ENCODE measurements at regions not wholly inside any gene's neighbourhood (a gene's known extent, or its start where the extent isn't known, plus 50 kb on each side); places are given as distances from the start of the nearest gene placed in this dataset.

DNA sequence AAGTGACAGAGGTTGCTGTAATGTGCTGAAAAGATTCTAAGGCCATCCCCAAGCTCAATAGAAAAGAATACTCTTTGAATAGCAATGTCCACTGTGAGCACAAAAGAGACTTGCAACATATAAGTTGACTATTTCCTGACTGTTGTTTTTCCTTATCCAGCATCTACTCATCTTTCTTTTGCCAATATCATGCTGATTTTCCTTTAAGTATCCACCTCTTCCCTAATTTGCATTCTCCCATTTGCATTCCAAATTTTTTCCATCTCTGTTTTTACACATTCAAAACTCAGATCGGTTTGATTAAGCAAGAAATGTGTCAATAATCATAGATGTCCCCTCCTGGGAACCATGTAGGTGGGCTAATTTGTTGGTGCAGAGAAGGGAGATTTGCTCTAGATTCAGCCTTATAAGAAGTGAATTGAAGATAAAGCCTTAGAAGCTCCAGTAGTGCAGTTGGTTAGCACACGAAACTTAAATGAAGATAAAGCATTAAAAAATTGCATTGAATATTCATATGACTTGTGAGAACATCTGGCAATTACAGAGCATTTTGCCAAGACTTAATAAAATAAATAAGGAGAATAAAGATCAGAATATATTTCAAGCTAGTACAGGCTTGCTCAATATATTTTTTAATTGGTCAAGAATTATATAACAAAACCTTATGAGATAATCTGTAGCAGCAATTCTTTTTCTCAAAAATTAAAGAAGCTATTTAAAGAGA, 267.6 kb downstream of the TMEM167A start:
- in situ Hi-C loops (cut with HindIII; ENCODE audit: extremely low pct_ligation_motif_present, low pct_unique_long_range_greater_than_20kb), result no loop called here
- ATAC-seq (no peak), FAIRE-seq (no peak), DNase-seq (ENCODE audit: low spot score) (no peak)
- Histone ChIP-seq H3K4me2 (ENCODE audit: low read depth, low read length) (no peak overlapping the region), H2AFZ (ENCODE audit: low read length) (no peak overlapping the region), H3K4me1 (ENCODE audit: insufficient read depth, low read length) (no peaks in the 10 kb centered on the region), H3K27me3 (ENCODE audit: control insufficient read depth in 1 of 2, insufficient read depth in 2 of 2, low read length in 2 of 2) (peaks cover 0 to 3% of the 10 kb centered on the region in 2 experiments; a peak in 1 of 5 replicates), H3K36me3 (replicated peaks in 1 of 2; ENCODE audit: control insufficient read depth in 1 of 2, insufficient read depth in 2 of 2, low read length in 2 of 2) (no peaks in the 10 kb centered on the region), H3K79me2 (ENCODE audit: insufficient read depth, low read length) (no peaks in the 10 kb centered on the region), H3K27ac (ENCODE audit: extremely low read length, insufficient read depth, low read length) (no peak overlapping the region), H3K4me3 (replicated peaks in 1 of 3; ENCODE audit: insufficient read depth in 1 of 3, low read depth in 2 of 3, low read length in 3 of 3) (no peak overlapping the region), H3K9ac (ENCODE audit: insufficient read depth, low read depth, low read length) (no peak overlapping the region), H3K9me3 (ENCODE audit: low read length) (no peaks in the 10 kb centered on the region), H4K20me1 (ENCODE audit: insufficient read depth, low read length) (no peaks in the 10 kb centered on the region)
- WGBS (ENCODE audit: low lambda C conversion rate), result 2% methylated on average over 2 of the region's 2 CpGs
- no TSS peak for BruUV-seq (replicated peaks)
- CTCF ChIA-PET (ENCODE audit: low intra/inter-chr PET ratio, low total read pairs), result no interaction called here
- intact Hi-C loops (cut with micrococcal nuclease; ENCODE audit: unreplicated experiment), result no loop called here
- POLR2A ChIA-PET, result no interaction called here
- TF ChIP-seq, protein P1, sequence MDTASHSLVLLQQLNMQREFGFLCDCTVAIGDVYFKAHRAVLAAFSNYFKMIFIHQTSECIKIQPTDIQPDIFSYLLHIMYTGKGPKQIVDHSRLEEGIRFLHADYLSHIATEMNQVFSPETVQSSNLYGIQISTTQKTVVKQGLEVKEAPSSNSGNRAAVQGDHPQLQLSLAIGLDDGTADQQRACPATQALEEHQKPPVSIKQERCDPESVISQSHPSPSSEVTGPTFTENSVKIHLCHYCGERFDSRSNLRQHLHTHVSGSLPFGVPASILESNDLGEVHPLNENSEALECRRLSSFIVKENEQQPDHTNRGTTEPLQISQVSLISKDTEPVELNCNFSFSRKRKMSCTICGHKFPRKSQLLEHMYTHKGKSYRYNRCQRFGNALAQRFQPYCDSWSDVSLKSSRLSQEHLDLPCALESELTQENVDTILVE (CRISPR knock-in tag; IDR thresholded peaks at IDR 0.05), result no peak
- no peak for TF ChIP-seq IKZF5 (CRISPR knock-in tag; IDR thresholded peaks at IDR 0.05)
- TF ChIP-seq, protein P2, sequence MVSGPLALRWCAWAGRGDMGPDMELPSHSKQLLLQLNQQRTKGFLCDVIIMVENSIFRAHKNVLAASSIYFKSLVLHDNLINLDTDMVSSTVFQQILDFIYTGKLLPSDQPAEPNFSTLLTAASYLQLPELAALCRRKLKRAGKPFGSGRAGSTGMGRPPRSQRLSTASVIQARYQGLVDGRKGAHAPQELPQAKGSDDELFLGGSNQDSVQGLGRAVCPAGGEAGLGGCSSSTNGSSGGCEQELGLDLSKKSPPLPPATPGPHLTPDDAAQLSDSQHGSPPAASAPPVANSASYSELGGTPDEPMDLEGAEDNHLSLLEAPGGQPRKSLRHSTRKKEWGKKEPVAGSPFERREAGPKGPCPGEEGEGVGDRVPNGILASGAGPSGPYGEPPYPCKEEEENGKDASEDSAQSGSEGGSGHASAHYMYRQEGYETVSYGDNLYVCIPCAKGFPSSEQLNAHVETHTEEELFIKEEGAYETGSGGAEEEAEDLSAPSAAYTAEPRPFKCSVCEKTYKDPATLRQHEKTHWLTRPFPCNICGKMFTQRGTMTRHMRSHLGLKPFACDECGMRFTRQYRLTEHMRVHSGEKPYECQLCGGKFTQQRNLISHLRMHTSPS (CRISPR knock-in tag; IDR thresholded peaks at IDR 0.05; ENCODE audit: low read depth), result no peak
- TF ChIP-seq, protein P3, sequence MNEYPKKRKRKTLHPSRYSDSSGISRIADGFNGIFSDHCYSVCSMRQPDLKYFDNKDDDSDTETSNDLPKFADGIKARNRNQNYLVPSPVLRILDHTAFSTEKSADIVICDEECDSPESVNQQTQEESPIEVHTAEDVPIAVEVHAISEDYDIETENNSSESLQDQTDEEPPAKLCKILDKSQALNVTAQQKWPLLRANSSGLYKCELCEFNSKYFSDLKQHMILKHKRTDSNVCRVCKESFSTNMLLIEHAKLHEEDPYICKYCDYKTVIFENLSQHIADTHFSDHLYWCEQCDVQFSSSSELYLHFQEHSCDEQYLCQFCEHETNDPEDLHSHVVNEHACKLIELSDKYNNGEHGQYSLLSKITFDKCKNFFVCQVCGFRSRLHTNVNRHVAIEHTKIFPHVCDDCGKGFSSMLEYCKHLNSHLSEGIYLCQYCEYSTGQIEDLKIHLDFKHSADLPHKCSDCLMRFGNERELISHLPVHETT (CRISPR knock-in tag; conservative IDR thresholded peaks at IDR 0.05), result no peak
- TF ChIP-seq ZKSCAN5 (CRISPR knock-in tag; IDR thresholded peaks at IDR 0.05), result no peak
- TF ChIP-seq ETS1 (CRISPR knock-in tag; IDR thresholded peaks at IDR 0.05), result no peak
- no peak for TF ChIP-seq ZNF160 (CRISPR knock-in tag; IDR thresholded peaks at IDR 0.05)
- no peak for TF ChIP-seq KDM1A (CRISPR knock-in tag; IDR thresholded peaks at IDR 0.05)
- TF ChIP-seq GATAD1 (CRISPR knock-in tag; IDR thresholded peaks at IDR 0.05), result no peak
- TF ChIP-seq, protein P4, sequence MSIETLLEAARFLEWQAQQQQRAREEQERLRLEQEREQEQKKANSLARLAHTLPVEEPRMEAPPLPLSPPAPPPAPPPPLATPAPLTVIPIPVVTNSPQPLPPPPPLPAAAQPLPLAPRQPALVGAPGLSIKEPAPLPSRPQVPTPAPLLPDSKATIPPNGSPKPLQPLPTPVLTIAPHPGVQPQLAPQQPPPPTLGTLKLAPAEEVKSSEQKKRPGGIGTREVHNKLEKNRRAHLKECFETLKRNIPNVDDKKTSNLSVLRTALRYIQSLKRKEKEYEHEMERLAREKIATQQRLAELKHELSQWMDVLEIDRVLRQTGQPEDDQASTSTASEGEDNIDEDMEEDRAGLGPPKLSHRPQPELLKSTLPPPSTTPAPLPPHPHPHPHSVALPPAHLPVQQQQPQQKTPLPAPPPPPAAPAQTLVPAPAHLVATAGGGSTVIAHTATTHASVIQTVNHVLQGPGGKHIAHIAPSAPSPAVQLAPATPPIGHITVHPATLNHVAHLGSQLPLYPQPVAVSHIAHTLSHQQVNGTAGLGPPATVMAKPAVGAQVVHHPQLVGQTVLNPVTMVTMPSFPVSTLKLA (IDR thresholded peaks at IDR 0.05), result no peak
- TF ChIP-seq ZNF232 (CRISPR knock-in tag; IDR thresholded peaks at IDR 0.05; ENCODE audit: borderline replicate concordance), result no peak
- TF ChIP-seq ZSCAN9 (CRISPR knock-in tag; IDR thresholded peaks at IDR 0.05; ENCODE audit: borderline replicate concordance), result no peak
- no peak for TF ChIP-seq ZNF772 (CRISPR knock-in tag; IDR thresholded peaks at IDR 0.05)
- TF ChIP-seq U2AF2 (IDR thresholded peaks at IDR 0.05; ENCODE audit: low read depth, low read length), result no peak
- no peak for TF ChIP-seq ZNF354B (CRISPR knock-in tag; IDR thresholded peaks at IDR 0.05)

All from HepG2 (cell line).